BE2C (cell line): ENCODE measurements at regions not wholly inside any gene's neighbourhood (a gene's known extent, or its start where the extent isn't known, plus 50 kb on each side); places are given as distances from the start of the nearest gene placed in this dataset.

Source experiments
- DNase-seq: peaks from one replicate; pipeline ENCODE4 v3.0.0-alpha.2; 2020
- H3K27me3 ChIP-seq: fragments of 250-450 bp; sonication (Bioruptor Pico); 2 replicates; pipeline ENCODE4 v1.5.1; 2020; ENCODE audit warnings: mild to moderate bottlenecking
- H3K36me3 ChIP-seq: fragments of 250-450 bp; sonication (Bioruptor Pico); 2 replicates; pipeline ENCODE4 v1.5.1; 2020; ENCODE audit warnings: mild to moderate bottlenecking
- H3K4me1 ChIP-seq: fragments of 250-450 bp; sonication (Bioruptor Pico); 2 replicates; pipeline ENCODE4 v1.5.1; 2020
- H3K4me3 ChIP-seq: 2 replicates; pipeline ENCODE4 v1.5.1; 2011; ENCODE audit warnings: low read depth, low read length
- H3K9me3 ChIP-seq: fragments of 250-450 bp; sonication (Bioruptor Pico); 2 replicates; pipeline ENCODE4 v1.5.1; 2020
- CTCF ChIP-seq: IDR thresholded peaks from 2 replicates; pipeline ENCODE4 v1.5.1; 2012; ENCODE audit warnings: mild to moderate bottlenecking, low read depth, low read length

- no peak for TF ChIP-seq CTCF
- Histone ChIP-seq H3K4me3 (no peak overlapping the region), H3K4me1 (no peaks in the 10 kb centered on the region), H3K36me3 (no peaks in the 10 kb centered on the region), H3K27me3 (no peaks in the 10 kb centered on the region), H3K9me3 (no peaks in the 10 kb centered on the region)
- DNase-seq: no peak
These were observed 123.6 kb upstream of the KCNJ15 start for GRCh38 chr21:38133240-38133639.

- Histone ChIP-seq H3K4me3 (no peak overlapping the region), H3K36me3 (no peaks in the 10 kb centered on the region), H3K4me1 (no peaks in the 10 kb centered on the region), H3K27me3 (no peaks in the 10 kb centered on the region), H3K9me3 (no peaks in the 10 kb centered on the region)
- DNase-seq: no peak
- no peak for TF ChIP-seq CTCF
These were observed 122.5 kb upstream of the KCNJ15 start for GRCh38 chr21:38134084-38134873.

GRCh38 chr21:38136201-38136600, 120.6 kb upstream of the KCNJ15 start:
- no peak for DNase-seq

GRCh38 chr21:38139380-38140168, 117.2 kb upstream of the KCNJ15 start:
- Histone ChIP-seq H3K4me3 (no peak overlapping the region), H3K4me1 (no peaks in the 10 kb centered on the region), H3K36me3 (no peaks in the 10 kb centered on the region), H3K27me3 (no peaks in the 10 kb centered on the region), H3K9me3 (no peaks in the 10 kb centered on the region)
- no peak for TF ChIP-seq CTCF
- no peak for DNase-seq

More at GRCh38 chr21:38136201-38136600, 120.6 kb upstream of the KCNJ15 start:
- Histone ChIP-seq H3K4me1 (no peaks in the 10 kb centered on the region), H3K36me3 (no peaks in the 10 kb centered on the region), H3K9me3 (no peaks in the 10 kb centered on the region), H3K4me3 (no peak overlapping the region), H3K27me3 (no peaks in the 10 kb centered on the region)
- TF ChIP-seq CTCF: no peak

- DNase-seq: peak; percentile 9
- Histone ChIP-seq H3K4me1 (no peaks in the 10 kb centered on the region), H3K4me3 (no peak overlapping the region), H3K9me3 (no peaks in the 10 kb centered on the region), H3K27me3 (no peaks in the 10 kb centered on the region), H3K36me3 (no peaks in the 10 kb centered on the region)
- TF ChIP-seq CTCF: no peak
These were observed 116.4 kb upstream of the KCNJ15 start for GRCh38 chr21:38140207-38140903.
